K562 (cell line): ENCODE measurements at regions not wholly inside any gene's neighbourhood (a gene's known extent, or its start where the extent isn't known, plus 50 kb on each side); places are given as distances from the start of the nearest gene placed in this dataset.

Source experiments
- ATAC-seq: fragments of 200-7000 bp; cut with Tn5 transposase; 3 replicates; pipeline ENCODE4 v1.9.1; 2020; ENCODE audit warnings: moderate library complexity
- BruUV-seq: library from RNA; stranded (reverse); fragments of 400-500 nt; replicated peaks from 2 replicates; lab custom pipeline; 2021; lab: Mats Ljungman, UMichigan
- CTCF ChIA-PET: fragments of 300-600 bp; formaldehyde crosslinking; extraction: SDS; loops from one replicate; lab custom pipeline; 2021; ENCODE audit warnings: low intra/inter-chr PET ratio; lab: Yijun Ruan, JAX
- POLR2A ChIA-PET: fragments of 300-600, 350-650 bp; sonication (Branson Sonifier 250); formaldehyde crosslinking; extraction: SDS; loops from one replicate; lab custom pipeline; 2021; ENCODE audit warnings: antibody characterized with exemption, inconsistent platforms; lab: Yijun Ruan, JAX
- DNase-seq, 4 experiments: peaks; one replicate each; pipeline versions ENCODE4 v3.0.0 to v3.0.0-alpha.2; 2011 to 2018; ENCODE audit warnings: low spot score in 3 of 4, mixed read lengths in 3 of 4; ENCODE audit errors: extremely low read depth in 1 of 4
- FAIRE-seq: peaks from 2 replicates; lab custom pipeline; 2011; peaks lifted over from hg19 to GRCh38; lab: Jason Lieb, UNC
- H2AFZ ChIP-seq: 2 replicates; pipeline ENCODE4 v1.6.0; 2011; ENCODE audit warnings: low read depth, low read length, control low read depth, inconsistent platforms
- H3K27ac ChIP-seq: fragments of 200-600 bp; 3 replicates; pipeline ENCODE4 v1.8.0; 2011; ENCODE audit warnings: low read depth, mild to moderate bottlenecking, control low read depth, inconsistent platforms, low read length, moderate library complexity, mixed read lengths; ENCODE audit errors: extremely low read depth
- H3K27me3 ChIP-seq, 2 experiments: fragments of 300-600 bp in 1 of 2; 2 replicates in 1 of 2; 3 replicates in 1 of 2; pipeline versions ENCODE4 v1.6.0 to v1.8.0; 2011; ENCODE audit warnings: inconsistent platforms in 2 of 2, low read length in 2 of 2, mild to moderate bottlenecking in 1 of 2, mixed read lengths in 1 of 2, moderate library complexity in 1 of 2; ENCODE audit not compliant: control insufficient read depth in 2 of 2, insufficient read depth in 2 of 2
- H3K36me3 ChIP-seq: fragments of 300-600 bp; 3 replicates; pipeline ENCODE4 v1.8.0; 2011; ENCODE audit warnings: mild to moderate bottlenecking, low read length, inconsistent platforms; ENCODE audit not compliant: control insufficient read depth, insufficient read depth
- H3K4me1 ChIP-seq, 2 experiments: fragments of 200-600 bp in 1 of 2; replicated peaks in 1 of 2; 2 replicates in 1 of 2; 3 replicates in 1 of 2; pipeline versions ENCODE4 v1.5.1 to v1.8.0; 2011; ENCODE audit warnings: inconsistent platforms in 2 of 2, low read length in 2 of 2, mild to moderate bottlenecking in 1 of 2, mixed read lengths in 1 of 2, moderate library complexity in 1 of 2; ENCODE audit not compliant: control insufficient read depth in 2 of 2, insufficient read depth in 2 of 2
- H3K4me2 ChIP-seq: 2 replicates; pipeline ENCODE4 v1.6.1; 2011; ENCODE audit warnings: low read length, control low read depth, inconsistent platforms, mixed read lengths; ENCODE audit not compliant: insufficient read depth
- H3K4me3 ChIP-seq: fragments of 200-600 bp; sonication (generic), shearing (Covaris generic); 2 replicates; pipeline ENCODE4 v1.5.1; 2016; ENCODE audit warnings: control low read depth, inconsistent platforms
- H3K79me2 ChIP-seq: fragments of 200-600 bp; 3 replicates; pipeline ENCODE4 v1.8.0; 2011; ENCODE audit warnings: low read length, inconsistent platforms; ENCODE audit not compliant: control insufficient read depth, insufficient read depth
- H3K9ac ChIP-seq, 2 experiments: 2 replicates each; pipeline versions ENCODE4 v1.6.0 to v1.6.1; 2011; ENCODE audit warnings: low read depth in 2 of 2, low read length in 2 of 2, control low read depth in 1 of 2, inconsistent platforms in 1 of 2, mild to moderate bottlenecking in 1 of 2, mixed read lengths in 1 of 2; ENCODE audit not compliant: insufficient read depth in 1 of 2
- H3K9me1 ChIP-seq: one replicate; pipeline ENCODE4 v1.6.0; 2011; ENCODE audit warnings: inconsistent platforms, mild to moderate bottlenecking, low read length, moderate library complexity; ENCODE audit not compliant: control insufficient read depth, insufficient read depth
- H3K9me3 ChIP-seq: replicated peaks from 2 replicates; pipeline ENCODE4 v1.5.1; 2011; ENCODE audit warnings: low read depth, low read length, inconsistent platforms; ENCODE audit not compliant: control insufficient read depth, insufficient read depth
- H4K20me1 ChIP-seq: replicated peaks from 2 replicates; pipeline ENCODE4 v1.6.1; 2011; ENCODE audit warnings: low read length, inconsistent platforms, mixed read lengths; ENCODE audit not compliant: control insufficient read depth, insufficient read depth
- ASH1L ChIP-seq: fragments of 450-650 bp; IDR thresholded peaks from 2 replicates; pipeline ENCODE4 v1.6.1; 2018; ENCODE audit warnings: borderline replicate concordance, mild to moderate bottlenecking, low read depth; ENCODE audit not compliant: partially characterized antibody
- DIDO1 ChIP-seq: fragments of 450-650 bp; IDR thresholded peaks from 2 replicates; pipeline ENCODE4 v1.6.1; 2016; ENCODE audit warnings: low read depth, missing biosample characterization, missing genetic modification characterization
- DNMT1 ChIP-seq: fragments of 450-650 bp; IDR thresholded peaks from 2 replicates; pipeline ENCODE4 v1.6.1; 2016; ENCODE audit warnings: antibody characterized with exemption, mild to moderate bottlenecking
- FOXA1 ChIP-seq: fragments of 450-650 bp; IDR thresholded peaks from 2 replicates; pipeline ENCODE4 v1.6.1; 2016; ENCODE audit warnings: mild to moderate bottlenecking, borderline replicate concordance
- GABPA ChIP-seq: fragments of 200-800 bp; sonication (Bioruptor generic); conservative IDR thresholded peaks from 2 replicates; pipeline ENCODE4 v1.6.1; 2016; ENCODE audit warnings: low read depth, missing genetic modification characterization, missing compliant biosample characterization
- NCOA6 ChIP-seq: fragments of 450-650 bp; IDR thresholded peaks from 2 replicates; pipeline ENCODE4 v1.6.1; 2017; ENCODE audit warnings: mild to moderate bottlenecking
- RAD51 ChIP-seq: fragments of 450-650 bp; IDR thresholded peaks from 2 replicates; pipeline ENCODE4 v1.7.1; 2016; ENCODE audit warnings: low read depth, mild to moderate bottlenecking, borderline replicate concordance
- RNF219 ChIP-seq: fragments of 250-450 bp; sonication (Bioruptor Pico); IDR thresholded peaks from 2 replicates; pipeline ENCODE4 v1.5.0; 2022; ENCODE audit warnings: mild to moderate bottlenecking
- SMAD4 ChIP-seq: fragments of 250-450 bp; sonication (Bioruptor Pico); conservative IDR thresholded peaks from 2 replicates; pipeline ENCODE4 v1.8.0; 2021; ENCODE audit warnings: inconsistent platforms, mild to moderate bottlenecking, moderate library complexity
- TCF7L2 ChIP-seq: fragments of 150-350 bp; IDR thresholded peaks from 2 replicates; pipeline ENCODE4 v1.6.1; 2016; ENCODE audit warnings: low read depth, mild to moderate bottlenecking, low read length, moderate library complexity
- ZNF586 ChIP-seq: fragments of 450-650 bp; formaldehyde crosslinking; conservative IDR thresholded peaks from 2 replicates; pipeline ENCODE4 v1.4.0; 2020; ENCODE audit warnings: mild to moderate bottlenecking, moderate library complexity
- ZNF695 ChIP-seq: fragments of 450-650 bp; formaldehyde crosslinking; IDR thresholded peaks from 2 replicates; pipeline ENCODE4 v1.4.0; 2020; ENCODE audit warnings: mild to moderate bottlenecking, moderate library complexity
- ZSCAN29 ChIP-seq: fragments of 450-650 bp; IDR thresholded peaks from 2 replicates; pipeline ENCODE4 v1.6.1; 2017
- WGBS: fragments of 100-300 bp; shearing (Covaris generic); methylation state at CpG from one replicate; pipeline ENCODE4 v1.1.6; 2016; ENCODE audit warnings: low coverage, mixed read lengths; ENCODE audit not compliant: insufficient coverage; ENCODE audit errors: missing lambda C conversion rate; 5-methylcytosine and 5-hydroxymethylcytosine counted together
- in situ Hi-C: fragments of 300-500 bp; cut with MboI; formaldehyde crosslinking; loops from 4 replicates; pipeline ENCODE4 v1.15.0; 2018; ENCODE audit warnings: inconsistent platforms, mixed read lengths
- intact Hi-C: fragments of 100-400 bp; cut with micrococcal nuclease; formaldehyde crosslinking; loops from 2 replicates; pipeline ENCODE4 v1.14.2; 2022
- TF ChIP-seq, protein P1 (sequence below): sonication (generic); formaldehyde crosslinking; IDR thresholded peaks from 2 replicates; pipeline ENCODE4 v1.8.0; 2022; ENCODE audit warnings: missing genetic modification reagents, mild to moderate bottlenecking, borderline replicate concordance

DNA sequence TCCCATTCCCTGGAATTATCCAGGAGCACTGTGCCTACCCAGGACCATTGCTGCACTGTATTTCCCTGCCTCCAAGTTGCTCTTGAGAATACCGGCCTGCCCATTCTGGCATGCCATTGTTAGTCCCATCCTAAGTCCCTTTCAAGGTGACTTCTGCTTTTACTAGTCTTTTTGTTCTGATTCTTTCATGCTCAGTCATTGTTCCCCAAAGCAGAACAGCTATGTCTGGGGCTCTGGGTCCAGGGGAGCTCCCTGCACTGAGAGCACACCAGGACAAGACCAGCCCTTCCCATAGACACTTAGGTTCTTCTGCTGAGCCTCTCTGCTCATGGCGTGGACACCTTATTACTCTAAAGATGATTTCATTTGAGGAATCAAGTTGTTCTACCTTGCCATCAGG is 388.9 kb upstream of the KLF4 start:
- intact Hi-C loops (loop anchor here (10.0 kb wide), 1 partner anchor 394 kb away; the partner anchor contains the start of gene KLF4), in situ Hi-C loops (no loop called here)
- WGBS = 0% methylated on average over 2 of the region's 2 CpGs
- Histone ChIP-seq H3K27me3 (peaks cover 12 to 19% of the 10 kb centered on the region in 2 experiments; a peak in 4 of 5 replicates), H3K4me2 (no peak overlapping the region), H2AFZ (no peak overlapping the region), H3K36me3 (no peaks in the 10 kb centered on the region), H4K20me1 (no peaks in the 10 kb centered on the region), H3K4me1 (no peaks in the 10 kb centered on the region), H3K9me3 (no peaks in the 10 kb centered on the region), H3K27ac (no peak overlapping the region), H3K4me3 (no peak overlapping the region), H3K9me1 (no peaks in the 10 kb centered on the region), H3K79me2 (no peaks in the 10 kb centered on the region), H3K9ac (no peak overlapping the region)
- no TSS peak for BruUV-seq
- no peak for DNase-seq
- TF ChIP-seq DNMT1 = no peak
- no peak for TF ChIP-seq ZNF586
- no peak for TF ChIP-seq TCF7L2
- TF ChIP-seq GABPA (tag) = no peak
- ATAC-seq = no peak
- ChIA-PET CTCF (no interaction called here), POLR2A (no interaction called here)
- FAIRE-seq = no peak

- WGBS = 3% methylated on average over 9 of the region's 9 CpGs
- no peak for FAIRE-seq
- TF ChIP-seq ZNF695 (CRISPR knock-in tag) (no peak), ASH1L (no peak), DIDO1 (tag) (no peak), SMAD4 (CRISPR knock-in tag) (no peak), ZSCAN29 (no peak), NCOA6 (no peak), FOXA1 (no peak), RAD51 (no peak), RNF219 (no peak)
- TF ChIP-seq, protein P1, sequence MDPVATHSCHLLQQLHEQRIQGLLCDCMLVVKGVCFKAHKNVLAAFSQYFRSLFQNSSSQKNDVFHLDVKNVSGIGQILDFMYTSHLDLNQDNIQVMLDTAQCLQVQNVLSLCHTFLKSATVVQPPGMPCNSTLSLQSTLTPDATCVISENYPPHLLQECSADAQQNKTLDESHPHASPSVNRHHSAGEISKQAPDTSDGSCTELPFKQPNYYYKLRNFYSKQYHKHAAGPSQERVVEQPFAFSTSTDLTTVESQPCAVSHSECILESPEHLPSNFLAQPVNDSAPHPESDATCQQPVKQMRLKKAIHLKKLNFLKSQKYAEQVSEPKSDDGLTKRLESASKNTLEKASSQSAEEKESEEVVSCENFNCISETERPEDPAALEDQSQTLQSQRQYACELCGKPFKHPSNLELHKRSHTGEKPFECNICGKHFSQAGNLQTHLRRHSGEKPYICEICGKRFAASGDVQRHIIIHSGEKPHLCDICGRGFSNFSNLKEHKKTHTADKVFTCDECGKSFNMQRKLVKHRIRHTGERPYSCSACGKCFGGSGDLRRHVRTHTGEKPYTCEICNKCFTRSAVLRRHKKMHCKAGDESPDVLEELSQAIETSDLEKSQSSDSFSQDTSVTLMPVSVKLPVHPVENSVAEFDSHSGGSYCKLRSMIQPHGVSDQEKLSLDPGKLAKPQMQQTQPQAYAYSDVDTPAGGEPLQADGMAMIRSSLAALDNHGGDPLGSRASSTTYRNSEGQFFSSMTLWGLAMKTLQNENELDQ (CRISPR knock-in tag) = no peak
These were observed 386.0 kb upstream of the KLF4 start for GRCh38 chr9:107875571-107875980.

More at GRCh38 chr9:107875571-107875980, 386.0 kb upstream of the KLF4 start:
- Histone ChIP-seq H3K79me2 (no peaks in the 10 kb centered on the region), H3K9me3 (no peaks in the 10 kb centered on the region), H3K36me3 (no peaks in the 10 kb centered on the region), H4K20me1 (no peaks in the 10 kb centered on the region), H3K4me1 (no peaks in the 10 kb centered on the region), H3K9ac (no peak overlapping the region), H3K27me3 (peaks cover 13 to 14% of the 10 kb centered on the region in 2 experiments; a peak in 3 of 5 replicates), H3K27ac (no peak overlapping the region), H3K9me1 (no peaks in the 10 kb centered on the region), H3K4me3 (no peak overlapping the region), H2AFZ (no peak overlapping the region), H3K4me2 (no peak overlapping the region)
- BruUV-seq = no TSS peak
- DNase-seq = no peak
- intact Hi-C loops = loop anchor here (10.0 kb wide), 1 partner anchor 391 kb away; the partner anchor contains the start of gene KLF4
- ChIA-PET CTCF (no interaction called here), POLR2A (no interaction called here)
- in situ Hi-C loops = no loop called here
- no peak for ATAC-seq
